Sigmoid colon (tissue), 3 donors: ENCODE measurements at regions not wholly inside any gene's neighbourhood (a gene's known extent, or its start where the extent isn't known, plus 50 kb on each side); places are given as distances from the start of the nearest gene placed in this dataset.

ENCODE experiments used
- CTCF ChIP-seq, 4 experiments: fragments of 450-650 bp in 3 of 4; fragments of 200-600 bp in 1 of 4; IDR thresholded peaks; one replicate each; pipeline ENCODE4 v1.5.1; 2016 to 2019; ENCODE audit warnings: antibody characterized with exemption in 4 of 4, mild to moderate bottlenecking in 3 of 4, moderate library complexity in 2 of 4
- POLR2A ChIP-seq, 2 donors: fragments of 450-650 bp; IDR thresholded peaks; one replicate each; pipeline ENCODE4 v1.6.1; 2016; ENCODE audit warnings: antibody characterized with exemption in 2 of 2, mild to moderate bottlenecking in 2 of 2, moderate library complexity in 2 of 2

GRCh38 chr3:84223512-84223911 lies 735.3 kb upstream of the CADM2 start:
- TF ChIP-seq CTCF (IDR thresholded peaks at IDR 0.05) (no peak), POLR2A (IDR thresholded peaks at IDR 0.05) (no peak)
